CD4-positive, alpha-beta T cell treated with Interleukin-4 for 4 hours (primary cell): ENCODE measurements at regions not wholly inside any gene's neighbourhood (a gene's known extent, or its start where the extent isn't known, plus 50 kb on each side); places are given as distances from the start of the nearest gene placed in this dataset.
"Not testable (repeated sequence)": the region's sequence is repeated elsewhere in the genome, so short reads cannot be mapped to it uniquely, and the experiment has no call there.

Source experiments
- DNase-seq: peaks from one replicate; pipeline ENCODE4 v3.0.0-alpha.2; 2020

GRCh38 chr7:131933219-131933618 lies 376.8 kb upstream of the PODXL start:
- not testable (repeated sequence) for DNase-seq

GRCh38 chr7:131932271-131932670 lies 375.8 kb upstream of the PODXL start:
- no peak for DNase-seq

GRCh38 chr7:131931370-131931769 lies 374.9 kb upstream of the PODXL start:
- no peak for DNase-seq

GRCh38 chr7:131929632-131930031 lies 373.2 kb upstream of the PODXL start:
- DNase-seq, result no peak

- DNase-seq, result no peak
Observed at GRCh38 chr7:131927770-131928423, 371.5 kb upstream of the PODXL start.

GRCh38 chr7:131925636-131926035 lies 369.2 kb upstream of the PODXL start:
- DNase-seq, result no peak

GRCh38 chr7:131924857-131925256 lies 368.4 kb upstream of the PODXL start:
- no peak for DNase-seq

GRCh38 chr7:131922948-131923347 lies 366.5 kb upstream of the PODXL start:
- not testable (repeated sequence) for DNase-seq

- no peak for DNase-seq
Observed at GRCh38 chr7:131921016-131921415, 364.6 kb upstream of the PODXL start.

- DNase-seq, result no peak
Observed at GRCh38 chr7:131919920-131920709, 363.7 kb upstream of the PODXL start.

GRCh38 chr7:131911112-131911511 lies 354.7 kb upstream of the PODXL start:
- no peak for DNase-seq

GRCh38 chr7:131909151-131909768 lies 352.8 kb upstream of the PODXL start:
- DNase-seq, result no peak

- no peak for DNase-seq
Observed at GRCh38 chr7:131908714-131909113, 352.3 kb upstream of the PODXL start.

GRCh38 chr7:131905471-131905973 lies 349.1 kb upstream of the PODXL start:
- DNase-seq, result no peak

GRCh38 chr7:131904760-131905327 lies 348.4 kb upstream of the PODXL start:
- no peak for DNase-seq

- DNase-seq, result no peak
Observed at GRCh38 chr7:131903315-131903714, 346.9 kb upstream of the PODXL start.

- DNase-seq, result no peak
Observed at GRCh38 chr7:131900785-131901287, 344.4 kb upstream of the PODXL start.

- DNase-seq, result no peak
Observed at GRCh38 chr7:131899271-131900030, 343.0 kb upstream of the PODXL start.

GRCh38 chr7:131898418-131898817 lies 342.0 kb upstream of the PODXL start:
- no peak for DNase-seq

GRCh38 chr7:131897790-131898165 lies 341.4 kb upstream of the PODXL start:
- no peak for DNase-seq

- DNase-seq, result no peak
Observed at GRCh38 chr7:131897016-131897789, 340.8 kb upstream of the PODXL start.
